SK-N-SH (cell line): ENCODE measurements at regions not wholly inside any gene's neighbourhood (a gene's known extent, or its start where the extent isn't known, plus 50 kb on each side); places are given as distances from the start of the nearest gene placed in this dataset.

ENCODE experiments used
- CTCF ChIA-PET: fragments of 300-600, 350-600 bp; formaldehyde crosslinking; extraction: SDS; loops from one replicate; lab custom pipeline; 2021; lab: Yijun Ruan, JAX
- POLR2A ChIA-PET: fragments of 350-600 bp; sonication (Branson Sonifier 250); formaldehyde crosslinking; extraction: SDS; loops from one replicate; lab custom pipeline; 2020; ENCODE audit warnings: antibody characterized with exemption, inconsistent platforms; lab: Yijun Ruan, JAX
- DNase-seq: peaks from one replicate; pipeline ENCODE4 v3.0.0; 2012
- H2AFZ ChIP-seq: fragments of 200-600 bp; sonication (generic); 2 replicates; pipeline ENCODE4 v1.8.1; 2016; ENCODE audit warnings: antibody characterized with exemption, mild to moderate bottlenecking, low read depth
- H3F3A ChIP-seq: fragments of 200-600 bp; sonication (generic); replicated peaks from 2 replicates; pipeline ENCODE3; 2016; ENCODE audit warnings: antibody characterized with exemption, mild to moderate bottlenecking; ENCODE audit not compliant: insufficient read depth
- H3K27ac ChIP-seq, 2 experiments: fragments of 200-500 bp in 1 of 2; fragments of 200-600 bp in 1 of 2; sonication (Bioruptor generic) in 1 of 2; sonication (generic), shearing (Covaris generic) in 1 of 2; 2 replicates each; pipeline versions ENCODE4 v1.5.1 to v1.6.1; 2014 to 2016; ENCODE audit warnings: low read depth in 2 of 2, inconsistent platforms in 1 of 2, low read length in 1 of 2, mild to moderate bottlenecking in 1 of 2, mixed read lengths in 1 of 2
- H3K27me3 ChIP-seq: fragments of 200-600 bp; sonication (generic), shearing (Covaris generic); 2 replicates; pipeline ENCODE4 v1.6.1; 2016; ENCODE audit warnings: mixed run types; ENCODE audit not compliant: insufficient read depth
- H3K36me3 ChIP-seq, 2 experiments: fragments of 200-500 bp in 1 of 2; fragments of 200-600 bp in 1 of 2; sonication (Bioruptor generic) in 1 of 2; sonication (generic) in 1 of 2; replicated peaks in 1 of 2; 2 replicates each; pipeline versions ENCODE3 to v1.5.1; 2014 to 2016; ENCODE audit warnings: low read length in 1 of 2, mild to moderate bottlenecking in 1 of 2; ENCODE audit not compliant: insufficient read depth in 2 of 2, control insufficient read depth in 1 of 2
- H3K4me1 ChIP-seq, 2 experiments: fragments of 200-500 bp in 1 of 2; fragments of 200-600 bp in 1 of 2; sonication (Bioruptor generic) in 1 of 2; sonication (generic), shearing (Covaris generic) in 1 of 2; 2 replicates each; pipeline versions ENCODE4 v1.5.1 to v1.6.1; 2014 to 2016; ENCODE audit warnings: low read depth in 1 of 2, low read length in 1 of 2, mixed run types in 1 of 2; ENCODE audit not compliant: insufficient read depth in 2 of 2, control insufficient read depth in 1 of 2
- H3K4me2 ChIP-seq: fragments of 200-600 bp; sonication (generic), shearing (Covaris generic); 2 replicates; pipeline ENCODE4 v1.6.1; 2017; ENCODE audit warnings: mixed run types
- H3K4me3 ChIP-seq, 2 experiments: fragments of 200-500 bp in 1 of 2; fragments of 200-600 bp in 1 of 2; sonication (Bioruptor generic) in 1 of 2; sonication (generic), shearing (Covaris generic) in 1 of 2; 2 replicates each; pipeline versions ENCODE4 v1.5.1 to v1.8.1; 2014 to 2016; ENCODE audit warnings: low read depth in 2 of 2, inconsistent platforms in 1 of 2, low read length in 1 of 2, mild to moderate bottlenecking in 1 of 2, mixed read lengths in 1 of 2, moderate library complexity in 1 of 2
- H3K79me2 ChIP-seq: fragments of 200-600 bp; sonication (generic); 2 replicates; pipeline ENCODE4 v1.8.1; 2017; ENCODE audit warnings: mild to moderate bottlenecking; ENCODE audit not compliant: insufficient read depth
- H3K9ac ChIP-seq: fragments of 200-600 bp; sonication (generic); 2 replicates; pipeline ENCODE4 v1.6.1; 2017; ENCODE audit warnings: mixed run types
- H3K9me2 ChIP-seq: fragments of 200-600 bp; sonication (generic); 2 replicates; pipeline ENCODE4 v1.6.1; 2017; ENCODE audit warnings: mixed run types
- H3K9me3 ChIP-seq: fragments of 200-600 bp; sonication (generic); 2 replicates; pipeline ENCODE4 v1.6.1; 2017; ENCODE audit warnings: mixed run types, mild to moderate bottlenecking, moderate library complexity
- H4K20me1 ChIP-seq: fragments of 200-600 bp; sonication (generic); 2 replicates; pipeline ENCODE4 v1.6.1; 2017; ENCODE audit warnings: mild to moderate bottlenecking, mixed run types; ENCODE audit not compliant: insufficient read depth
- ELF1 ChIP-seq: IDR thresholded peaks from 2 replicates; pipeline ENCODE4 v1.4.0; 2012
- EP300 ChIP-seq, 2 experiments: IDR thresholded peaks; 2 replicates each; pipeline versions ENCODE4 v1.4.0 to v1.6.1; 2012; ENCODE audit warnings: borderline replicate concordance in 1 of 2, low read depth in 1 of 2, low read length in 1 of 2
- FOSL2 ChIP-seq: IDR thresholded peaks from 2 replicates; pipeline ENCODE4 v1.4.0; 2012; ENCODE audit warnings: low read depth, mild to moderate bottlenecking, moderate library complexity, borderline replicate concordance
- FOXM1 ChIP-seq: IDR thresholded peaks from 2 replicates; pipeline ENCODE4 v1.4.0; 2012; ENCODE audit warnings: low read depth, mild to moderate bottlenecking
- JUND ChIP-seq: IDR thresholded peaks from 2 replicates; pipeline ENCODE4 v1.4.0; 2012
- MXI1 ChIP-seq: IDR thresholded peaks from 2 replicates; pipeline ENCODE4 v1.6.1; 2012; ENCODE audit warnings: mild to moderate bottlenecking, low read depth, low read length, improper control_type of control experiment
- NFIC ChIP-seq: IDR thresholded peaks from 2 replicates; pipeline ENCODE4 v1.4.0; 2012; ENCODE audit warnings: borderline replicate concordance
- PBX3 ChIP-seq: IDR thresholded peaks from 2 replicates; pipeline ENCODE4; 2012
- POLR2AphosphoS5 ChIP-seq: IDR thresholded peaks from 2 replicates; pipeline ENCODE4 v1.6.1; 2012; ENCODE audit warnings: low read depth, low read length
- RFX5 ChIP-seq: IDR thresholded peaks from 2 replicates; pipeline ENCODE4 v1.6.1; 2012; ENCODE audit warnings: mild to moderate bottlenecking, improper control_type of control experiment, low read length
- TCF12 ChIP-seq: IDR thresholded peaks from 2 replicates; pipeline ENCODE4 v1.4.0; 2012
- TEAD4 ChIP-seq: IDR thresholded peaks from 2 replicates; pipeline ENCODE4 v1.4.0; 2012; ENCODE audit warnings: mild to moderate bottlenecking, borderline replicate concordance; ENCODE audit not compliant: insufficient read depth
- USF1 ChIP-seq: IDR thresholded peaks from 2 replicates; pipeline ENCODE4 v1.4.0; 2012; ENCODE audit warnings: low read depth, borderline replicate concordance
- USF2 ChIP-seq: fragments of 150-350 bp; IDR thresholded peaks from 2 replicates; pipeline ENCODE4 v1.6.1; 2017; ENCODE audit warnings: antibody characterized with exemption, low read length, low read depth, borderline replicate concordance
- YY1 ChIP-seq: IDR thresholded peaks from 2 replicates; pipeline ENCODE4 v1.4.0; 2012; ENCODE audit warnings: low read depth, mild to moderate bottlenecking
- WGBS: methylation state at CpG from one replicate; pipeline ENCODE4 v1.1.6; 2017; ENCODE audit warnings: low lambda C conversion rate; 5-methylcytosine and 5-hydroxymethylcytosine counted together
- TF ChIP-seq, protein P1 (sequence below): IDR thresholded peaks from 2 replicates; pipeline ENCODE4 v1.6.1; 2012; ENCODE audit warnings: mild to moderate bottlenecking, low read depth, low read length, moderate library complexity
- TF ChIP-seq, protein P2 (sequence below): IDR thresholded peaks from 2 replicates; pipeline ENCODE4 v1.4.0; 2012; ENCODE audit warnings: low read depth
- TF ChIP-seq, protein P3 (sequence below): fragments of 150-350 bp; IDR thresholded peaks from 2 replicates; pipeline ENCODE4 v1.6.1; 2016; ENCODE audit warnings: mild to moderate bottlenecking, low read depth, low read length

- Histone ChIP-seq H2AFZ (no peak overlapping the region), H3K36me3 (no peaks in the 10 kb centered on the region), H3F3A (peaks cover 6% of the 10 kb centered on the region), H3K4me3 (no peak overlapping the region), H3K4me1 (no peaks in the 10 kb centered on the region), H3K79me2 (no peaks in the 10 kb centered on the region), H3K4me2 (no peak overlapping the region)
- no peak for DNase-seq
- WGBS: 64% methylated on average over 1 of the region's 1 CpG
- TF ChIP-seq TEAD4 (peak; percentile 41; the same call in 1 of the 2 replicates), NFIC (peak; percentile 83; the same call in 1 of the 2 replicates), POLR2AphosphoS5 (peak; percentile 47; the same call in 1 of the 2 replicates), PBX3 (peak; percentile 87), EP300 (IDR thresholded peaks at IDR 0.05; ENCODE audit: borderline replicate concordance in 1 of 2, low read depth in 1 of 2, low read length in 1 of 2) (peak in 1 of 2 experiments; percentile 82; a peak in 2 of 4 replicates), FOSL2 (peak; percentile 42; the same call in 1 of the 2 replicates), MXI1 (no peak), TCF12 (peak; percentile 79), FOXM1 (peak; percentile 49; the same call in 1 of the 2 replicates), JUND (peak; percentile 61; the same call in 1 of the 2 replicates)
- TF ChIP-seq, protein P1, sequence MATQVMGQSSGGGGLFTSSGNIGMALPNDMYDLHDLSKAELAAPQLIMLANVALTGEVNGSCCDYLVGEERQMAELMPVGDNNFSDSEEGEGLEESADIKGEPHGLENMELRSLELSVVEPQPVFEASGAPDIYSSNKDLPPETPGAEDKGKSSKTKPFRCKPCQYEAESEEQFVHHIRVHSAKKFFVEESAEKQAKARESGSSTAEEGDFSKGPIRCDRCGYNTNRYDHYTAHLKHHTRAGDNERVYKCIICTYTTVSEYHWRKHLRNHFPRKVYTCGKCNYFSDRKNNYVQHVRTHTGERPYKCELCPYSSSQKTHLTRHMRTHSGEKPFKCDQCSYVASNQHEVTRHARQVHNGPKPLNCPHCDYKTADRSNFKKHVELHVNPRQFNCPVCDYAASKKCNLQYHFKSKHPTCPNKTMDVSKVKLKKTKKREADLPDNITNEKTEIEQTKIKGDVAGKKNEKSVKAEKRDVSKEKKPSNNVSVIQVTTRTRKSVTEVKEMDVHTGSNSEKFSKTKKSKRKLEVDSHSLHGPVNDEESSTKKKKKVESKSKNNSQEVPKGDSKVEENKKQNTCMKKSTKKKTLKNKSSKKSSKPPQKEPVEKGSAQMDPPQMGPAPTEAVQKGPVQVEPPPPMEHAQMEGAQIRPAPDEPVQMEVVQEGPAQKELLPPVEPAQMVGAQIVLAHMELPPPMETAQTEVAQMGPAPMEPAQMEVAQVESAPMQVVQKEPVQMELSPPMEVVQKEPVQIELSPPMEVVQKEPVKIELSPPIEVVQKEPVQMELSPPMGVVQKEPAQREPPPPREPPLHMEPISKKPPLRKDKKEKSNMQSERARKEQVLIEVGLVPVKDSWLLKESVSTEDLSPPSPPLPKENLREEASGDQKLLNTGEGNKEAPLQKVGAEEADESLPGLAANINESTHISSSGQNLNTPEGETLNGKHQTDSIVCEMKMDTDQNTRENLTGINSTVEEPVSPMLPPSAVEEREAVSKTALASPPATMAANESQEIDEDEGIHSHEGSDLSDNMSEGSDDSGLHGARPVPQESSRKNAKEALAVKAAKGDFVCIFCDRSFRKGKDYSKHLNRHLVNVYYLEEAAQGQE: no peak
- TF ChIP-seq, all 33 proteins: peak for 9
- Histone ChIP-seq H3K9ac (no peak overlapping the region), H3K9me2 (no peaks in the 10 kb centered on the region), H3K27me3 (no peaks in the 10 kb centered on the region), H3K9me3 (peaks cover 7% of the 10 kb centered on the region), H4K20me1 (no peaks in the 10 kb centered on the region), H3K27ac (peak overlapping the region in 1 of 2 experiments; percentile 40; a peak in 2 of 4 replicates)
- POLR2A ChIA-PET: no interaction called here
- CTCF ChIA-PET: interaction anchor here (1.6 kb wide), 1 partner anchor 73 kb away, joined by 5 read pairs; no protein-coding TSS in a partner anchor
These were observed 98.9 kb upstream of the SLC5A12 start for GRCh38 chr11:26820739-26821138.

- Histone ChIP-seq H3K27me3 (no peaks in the 10 kb centered on the region), H3K9me2 (no peaks in the 10 kb centered on the region), H3K36me3 (no peaks in the 10 kb centered on the region), H3K79me2 (no peaks in the 10 kb centered on the region), H3K4me1 (peaks cover 3 to 5% of the 10 kb centered on the region in 2 experiments; a peak in 3 of 4 replicates), H3K9ac (no peak overlapping the region), H3K27ac (no peak overlapping the region), H4K20me1 (no peaks in the 10 kb centered on the region), H3F3A (peaks cover 6% of the 10 kb centered on the region), H3K4me2 (no peak overlapping the region), H2AFZ (no peak overlapping the region), H3K9me3 (peaks cover 7% of the 10 kb centered on the region), H3K4me3 (no peak overlapping the region)
- ChIA-PET CTCF (no interaction called here), POLR2A (no interaction called here)
- DNase-seq: no peak
- 34% methylated on average over 2 of the region's 2 CpGs for WGBS
- TF ChIP-seq RFX5 (no peak), USF1 (no peak), YY1 (no peak), JUND (no peak), USF2 (no peak), ELF1 (no peak)
- TF ChIP-seq, protein P2, sequence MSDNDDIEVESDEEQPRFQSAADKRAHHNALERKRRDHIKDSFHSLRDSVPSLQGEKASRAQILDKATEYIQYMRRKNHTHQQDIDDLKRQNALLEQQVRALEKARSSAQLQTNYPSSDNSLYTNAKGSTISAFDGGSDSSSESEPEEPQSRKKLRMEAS: no peak
- TF ChIP-seq, protein P3, sequence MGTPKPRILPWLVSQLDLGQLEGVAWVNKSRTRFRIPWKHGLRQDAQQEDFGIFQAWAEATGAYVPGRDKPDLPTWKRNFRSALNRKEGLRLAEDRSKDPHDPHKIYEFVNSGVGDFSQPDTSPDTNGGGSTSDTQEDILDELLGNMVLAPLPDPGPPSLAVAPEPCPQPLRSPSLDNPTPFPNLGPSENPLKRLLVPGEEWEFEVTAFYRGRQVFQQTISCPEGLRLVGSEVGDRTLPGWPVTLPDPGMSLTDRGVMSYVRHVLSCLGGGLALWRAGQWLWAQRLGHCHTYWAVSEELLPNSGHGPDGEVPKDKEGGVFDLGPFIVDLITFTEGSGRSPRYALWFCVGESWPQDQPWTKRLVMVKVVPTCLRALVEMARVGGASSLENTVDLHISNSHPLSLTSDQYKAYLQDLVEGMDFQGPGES: no peak
These were observed 102.1 kb upstream of the SLC5A12 start for GRCh38 chr11:26823963-26824362.
